Erythroblast (primary cell): ENCODE measurements at regions not wholly inside any gene's neighbourhood (a gene's known extent, or its start where the extent isn't known, plus 50 kb on each side); places are given as distances from the start of the nearest gene placed in this dataset.

ENCODE experiments used
- GATA1 ChIP-seq: IDR thresholded peaks from 2 replicates; pipeline ENCODE4 v1.6.1; 2011; ENCODE audit warnings: low read depth, mild to moderate bottlenecking, control low read depth, low read length, moderate library complexity
- POLR2A ChIP-seq: IDR thresholded peaks from 2 replicates; pipeline ENCODE4 v1.6.1; 2011; ENCODE audit warnings: mild to moderate bottlenecking, low read length

DNA sequence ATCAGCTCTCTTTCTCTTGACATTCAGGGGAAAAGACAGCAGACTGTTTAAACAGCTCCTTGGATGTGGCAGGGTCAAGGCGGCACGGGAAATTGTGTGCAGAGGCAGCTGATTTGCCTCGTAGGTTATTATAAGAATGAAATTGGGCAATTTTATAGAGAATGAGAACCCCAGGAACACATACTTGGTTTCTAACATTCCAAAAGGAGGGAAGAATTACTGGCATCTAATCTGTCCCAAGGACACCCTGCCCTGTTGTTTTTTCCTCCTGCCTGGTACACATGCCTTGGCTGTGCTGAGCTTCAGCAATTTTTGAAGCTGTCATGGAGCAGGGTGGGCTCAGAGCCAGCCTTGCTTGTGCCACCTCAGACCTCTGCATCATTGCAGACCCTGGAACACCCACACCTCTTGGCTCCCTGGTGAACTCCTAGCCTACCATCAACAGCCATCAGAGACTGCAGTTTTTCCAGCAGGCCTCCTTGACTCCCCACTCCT lies 143.6 kb downstream of the BOD1 start:
- no peak for TF ChIP-seq POLR2A
- TF ChIP-seq GATA1 = no peak
